ENCODE measurements at regions not wholly inside any gene's neighbourhood (a gene's known extent, or its start where the extent isn't known, plus 50 kb on each side); places are given as distances from the start of the nearest gene placed in this dataset.

- TF ChIP-seq, protein P1, sequence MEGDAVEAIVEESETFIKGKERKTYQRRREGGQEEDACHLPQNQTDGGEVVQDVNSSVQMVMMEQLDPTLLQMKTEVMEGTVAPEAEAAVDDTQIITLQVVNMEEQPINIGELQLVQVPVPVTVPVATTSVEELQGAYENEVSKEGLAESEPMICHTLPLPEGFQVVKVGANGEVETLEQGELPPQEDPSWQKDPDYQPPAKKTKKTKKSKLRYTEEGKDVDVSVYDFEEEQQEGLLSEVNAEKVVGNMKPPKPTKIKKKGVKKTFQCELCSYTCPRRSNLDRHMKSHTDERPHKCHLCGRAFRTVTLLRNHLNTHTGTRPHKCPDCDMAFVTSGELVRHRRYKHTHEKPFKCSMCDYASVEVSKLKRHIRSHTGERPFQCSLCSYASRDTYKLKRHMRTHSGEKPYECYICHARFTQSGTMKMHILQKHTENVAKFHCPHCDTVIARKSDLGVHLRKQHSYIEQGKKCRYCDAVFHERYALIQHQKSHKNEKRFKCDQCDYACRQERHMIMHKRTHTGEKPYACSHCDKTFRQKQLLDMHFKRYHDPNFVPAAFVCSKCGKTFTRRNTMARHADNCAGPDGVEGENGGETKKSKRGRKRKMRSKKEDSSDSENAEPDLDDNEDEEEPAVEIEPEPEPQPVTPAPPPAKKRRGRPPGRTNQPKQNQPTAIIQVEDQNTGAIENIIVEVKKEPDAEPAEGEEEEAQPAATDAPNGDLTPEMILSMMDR (IDR thresholded peaks at IDR 0.05) = no peak
- ATAC-seq (ENCODE audit: low FRiP score) = no peak
- DNase-seq (ENCODE audit: low spot score) = no peak
Measured at GRCh38 chr6:93819189-93819588, 399.8 kb upstream of the EPHA7 start.

DNA sequence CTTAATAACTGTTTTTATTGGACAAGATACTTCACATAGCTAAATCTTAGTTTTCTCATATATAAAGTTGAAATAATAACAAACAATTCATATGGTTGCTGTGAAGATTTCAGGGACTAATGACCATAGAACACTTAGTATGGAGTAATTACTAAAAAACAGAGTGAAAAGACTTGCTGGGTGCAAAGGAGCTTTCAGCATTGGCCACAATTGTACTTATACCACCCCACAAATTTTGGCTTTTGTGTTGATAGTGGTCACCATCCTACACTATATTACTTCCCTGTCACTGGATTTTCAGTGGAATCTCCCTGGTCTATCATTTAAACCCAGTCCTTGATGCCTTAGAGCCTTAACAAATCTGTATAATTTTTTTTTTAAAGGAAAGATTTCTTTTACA lies 398.6 kb upstream of the EPHA7 start:
- no peak for ATAC-seq (ENCODE audit: low FRiP score)
- TF ChIP-seq, protein P1 (IDR thresholded peaks at IDR 0.05) = no peak

DNA sequence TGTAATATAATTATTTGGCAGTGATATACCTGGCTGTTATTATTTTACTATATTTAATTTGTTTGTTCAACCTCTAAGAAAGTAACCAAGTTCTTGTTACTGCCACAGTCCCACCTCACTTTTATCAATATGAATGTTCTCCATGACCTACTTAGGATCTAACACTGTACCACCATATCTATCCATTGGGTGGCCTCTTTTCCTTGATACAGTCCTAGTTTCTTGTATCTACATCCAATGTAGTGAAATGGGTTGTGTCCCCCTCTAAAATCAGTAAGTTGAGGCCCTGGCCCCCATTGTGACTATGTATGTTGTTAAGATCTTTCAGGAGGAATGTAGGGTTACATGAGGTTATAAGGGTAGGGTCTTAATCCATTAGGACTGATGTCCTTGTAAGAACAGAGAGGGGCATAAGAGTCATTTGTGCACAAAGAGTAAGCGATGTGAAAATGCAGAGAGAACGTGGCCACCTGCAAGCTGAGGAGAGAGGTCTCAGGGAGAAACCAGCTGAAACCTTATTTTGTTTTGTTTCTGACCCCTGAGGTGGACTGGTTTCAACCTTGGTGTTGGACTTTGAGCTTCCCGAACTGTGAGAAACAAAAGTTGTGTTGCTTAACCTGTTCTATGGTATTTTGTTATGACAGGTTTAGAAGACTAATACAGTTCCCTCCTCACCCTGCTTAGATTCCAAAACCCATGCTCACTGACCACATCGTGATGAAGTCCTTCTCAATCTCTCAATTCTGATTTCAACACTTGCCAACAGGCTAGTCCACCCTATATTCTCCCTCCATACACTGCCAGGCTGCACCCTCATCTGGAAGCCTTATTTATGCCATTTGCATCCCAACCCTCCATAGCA lies 387.3 kb upstream of the EPHA7 start:
- DNase-seq (ENCODE audit: low spot score) (no peak), ATAC-seq (ENCODE audit: low FRiP score) (no peak)
- TF ChIP-seq, protein P1 (IDR thresholded peaks at IDR 0.05) = no peak

More for the DNA sequence above, 398.6 kb upstream of the EPHA7 start:
- no peak for DNase-seq (ENCODE audit: low spot score)

DNA sequence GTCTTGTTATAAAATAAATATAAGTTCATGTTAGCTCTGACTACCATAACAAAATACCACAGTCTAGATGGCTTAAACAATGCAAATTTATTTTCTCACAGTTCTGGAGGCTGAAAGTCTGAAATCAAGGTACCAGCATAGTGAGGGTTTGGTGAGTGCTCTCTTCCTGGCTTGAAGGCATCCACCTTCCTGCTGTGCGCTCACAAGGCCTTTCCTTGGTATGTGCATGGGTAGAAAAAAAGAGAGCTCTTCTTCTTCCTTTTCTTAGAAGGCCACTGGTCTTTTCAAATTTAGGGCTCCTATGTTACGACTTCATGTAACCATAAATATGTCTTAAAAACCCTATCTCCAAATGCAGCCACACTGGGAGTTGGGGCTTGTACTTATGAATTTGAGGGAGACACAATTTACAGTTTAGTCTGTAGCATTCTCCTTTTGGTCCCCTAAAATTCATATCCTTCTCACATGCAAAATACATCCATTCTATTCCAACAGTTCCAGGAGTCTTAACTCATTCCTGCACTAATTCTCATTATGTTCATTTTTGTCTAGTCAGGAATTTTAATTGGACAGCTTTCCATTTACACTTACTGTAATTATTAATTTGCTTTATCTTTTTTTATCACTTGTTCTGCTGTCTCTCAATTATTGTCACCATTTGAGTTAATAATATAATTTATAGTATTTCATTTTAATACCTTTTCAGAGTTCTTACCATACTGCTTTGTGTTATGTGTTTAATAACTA lies 381.9 kb upstream of the EPHA7 start:
- no peak for ATAC-seq (ENCODE audit: low FRiP score)
- TF ChIP-seq, protein P1 (IDR thresholded peaks at IDR 0.05) = no peak

DNA sequence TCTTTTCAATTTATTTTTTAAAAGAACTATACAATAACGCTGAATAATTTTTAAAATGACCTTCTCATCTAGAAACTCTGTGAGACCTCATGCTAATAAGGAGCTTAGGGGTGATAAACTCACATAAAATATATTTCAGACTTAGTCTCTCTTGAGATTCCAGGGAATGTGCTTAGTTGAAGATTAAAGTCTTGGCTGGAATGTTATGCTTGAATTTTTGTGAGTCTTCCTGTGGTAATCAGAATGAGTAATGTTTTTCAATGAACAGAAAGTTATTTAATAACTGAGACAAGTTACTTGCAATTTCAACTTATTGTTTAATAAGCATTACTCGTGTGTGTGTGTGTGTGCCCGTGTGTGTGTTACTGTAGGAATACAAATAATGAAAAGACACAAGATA lies 379.9 kb upstream of the EPHA7 start:
- TF ChIP-seq, protein P1 (IDR thresholded peaks at IDR 0.05) = no peak
- DNase-seq (ENCODE audit: low spot score) (no peak), ATAC-seq (ENCODE audit: low FRiP score) (no peak)

More for the DNA sequence above, 381.9 kb upstream of the EPHA7 start:
- no peak for DNase-seq (ENCODE audit: low spot score)

GRCh38 chr6:93794166-93794565 lies 374.8 kb upstream of the EPHA7 start:
- no peak for ATAC-seq (ENCODE audit: low FRiP score)
- TF ChIP-seq, protein P1 (IDR thresholded peaks at IDR 0.05) = no peak
- DNase-seq (ENCODE audit: low spot score) = no peak
